Stimulated activated naive CD8-positive, alpha-beta T cell treated with anti-CD3 and anti-CD28 coated beads, Interleukin-15, amount 100 ng/mL, for 72 hours (primary cell): ENCODE measurements at regions not wholly inside any gene's neighbourhood (a gene's known extent, or its start where the extent isn't known, plus 50 kb on each side); places are given as distances from the start of the nearest gene placed in this dataset.

ENCODE experiments used
- ATAC-seq: fragments of 150-1000 bp; cut with Tn5 transposase; 2 replicates; pipeline ENCODE4 v1.10.0; 2021; ENCODE audit warnings: mild to moderate bottlenecking, moderate library complexity
- DNase-seq, 2 donors: peaks; one replicate each; pipeline ENCODE4 v3.0.0; 2021 to 2022
- H3K27ac Mint-ChIP-seq, 2 donors: one replicate each; pipeline ENCODE4 v1.8.0; 2022; ENCODE audit warnings: mild to moderate bottlenecking in 2 of 2, mixed read lengths in 2 of 2, moderate library complexity in 2 of 2
- H3K27me3 Mint-ChIP-seq: one replicate; pipeline ENCODE4 v1.8.0; 2022; ENCODE audit warnings: mixed read lengths
- H3K4me1 Mint-ChIP-seq: one replicate; pipeline ENCODE4 v1.8.0; 2022; ENCODE audit warnings: mild to moderate bottlenecking, mixed read lengths
- H3K4me3 Mint-ChIP-seq, 2 donors: one replicate each; pipeline ENCODE4 v1.8.0; 2022; ENCODE audit warnings: mild to moderate bottlenecking in 2 of 2, mixed read lengths in 2 of 2, moderate library complexity in 1 of 2
- H3K9me3 Mint-ChIP-seq, 2 donors: one replicate each; pipeline ENCODE4 v1.8.0; 2022; ENCODE audit warnings: mixed read lengths in 2 of 2

GRCh38 chr5:107779437-107779836, 108.7 kb upstream of the EFNA5 start:
- peaks cover 0 to 5% of the 10 kb centered on the region in 2 donors for H3K9me3 Mint-ChIP-seq
- H3K27ac Mint-ChIP-seq: no peak overlapping the region
- DNase-seq: no peak
- ATAC-seq: no peak
- no peak overlapping the region for H3K4me3 Mint-ChIP-seq
- H3K4me1 Mint-ChIP-seq: no peaks in the 10 kb centered on the region
- H3K27me3 Mint-ChIP-seq: peaks cover 8% of the 10 kb centered on the region

- Mint-ChIP-seq H3K4me1 (no peaks in the 10 kb centered on the region), H3K9me3 (peaks cover 0 to 5% of the 10 kb centered on the region in 2 donors), H3K4me3 (no peak overlapping the region), H3K27me3 (peaks cover 8% of the 10 kb centered on the region), H3K27ac (no peak overlapping the region)
- ATAC-seq (no peak), DNase-seq (no peak)
These were observed 107.9 kb upstream of the EFNA5 start for GRCh38 chr5:107778647-107779046.

- ATAC-seq (no peak), DNase-seq (no peak)
- H3K4me1 Mint-ChIP-seq: no peaks in the 10 kb centered on the region
- H3K4me3 Mint-ChIP-seq: no peak overlapping the region
- peaks cover 10% of the 10 kb centered on the region for H3K27me3 Mint-ChIP-seq
- H3K9me3 Mint-ChIP-seq: peaks cover 0 to 5% of the 10 kb centered on the region in 2 donors
- no peak overlapping the region for H3K27ac Mint-ChIP-seq
These were observed 106.4 kb upstream of the EFNA5 start for GRCh38 chr5:107776922-107777740.

- ATAC-seq: no peak
- no peak for DNase-seq
These were observed 105.8 kb upstream of the EFNA5 start for GRCh38 chr5:107776506-107776905.

GRCh38 chr5:107774316-107774715, 103.6 kb upstream of the EFNA5 start:
- Mint-ChIP-seq H3K4me1 (no peaks in the 10 kb centered on the region), H3K27me3 (peaks cover 33% of the 10 kb centered on the region), H3K9me3 (no peaks in the 10 kb centered on the region), H3K4me3 (no peak overlapping the region), H3K27ac (no peak overlapping the region)
- ATAC-seq (no peak), DNase-seq (no peak)

More at GRCh38 chr5:107776506-107776905, 105.8 kb upstream of the EFNA5 start:
- no peak overlapping the region for H3K27ac Mint-ChIP-seq
- H3K9me3 Mint-ChIP-seq: peaks cover 0 to 5% of the 10 kb centered on the region in 2 donors
- no peaks in the 10 kb centered on the region for H3K4me1 Mint-ChIP-seq
- H3K4me3 Mint-ChIP-seq: no peak overlapping the region
- H3K27me3 Mint-ChIP-seq: peaks cover 16% of the 10 kb centered on the region

GRCh38 chr5:107773479-107773878, 102.7 kb upstream of the EFNA5 start:
- H3K27ac Mint-ChIP-seq: no peak overlapping the region
- H3K4me1 Mint-ChIP-seq: no peaks in the 10 kb centered on the region
- ATAC-seq (no peak), DNase-seq (no peak)
- peaks cover 41% of the 10 kb centered on the region for H3K27me3 Mint-ChIP-seq
- no peaks in the 10 kb centered on the region for H3K9me3 Mint-ChIP-seq
- no peak overlapping the region for H3K4me3 Mint-ChIP-seq

GRCh38 chr5:107772418-107773310, 101.9 kb upstream of the EFNA5 start:
- peaks cover 43% of the 10 kb centered on the region for H3K27me3 Mint-ChIP-seq
- H3K4me1 Mint-ChIP-seq: no peaks in the 10 kb centered on the region
- H3K9me3 Mint-ChIP-seq: no peaks in the 10 kb centered on the region
- DNase-seq (no peak), ATAC-seq (no peak)
- no peak overlapping the region for H3K4me3 Mint-ChIP-seq
- H3K27ac Mint-ChIP-seq: no peak overlapping the region

GRCh38 chr5:107771926-107772325, 101.2 kb upstream of the EFNA5 start:
- no peaks in the 10 kb centered on the region for H3K4me1 Mint-ChIP-seq
- DNase-seq (no peak), ATAC-seq (no peak)
- peaks cover 43% of the 10 kb centered on the region for H3K27me3 Mint-ChIP-seq
- no peak overlapping the region for H3K27ac Mint-ChIP-seq
- H3K9me3 Mint-ChIP-seq: no peaks in the 10 kb centered on the region
- no peak overlapping the region for H3K4me3 Mint-ChIP-seq

GRCh38 chr5:107770051-107770450, 99.3 kb upstream of the EFNA5 start:
- Mint-ChIP-seq H3K4me1 (no peaks in the 10 kb centered on the region), H3K27me3 (peaks cover 43% of the 10 kb centered on the region), H3K27ac (no peak overlapping the region)

GRCh38 chr5:107769519-107769918, 98.8 kb upstream of the EFNA5 start:
- no peaks in the 10 kb centered on the region for H3K9me3 Mint-ChIP-seq
- H3K4me3 Mint-ChIP-seq: no peak overlapping the region
- H3K4me1 Mint-ChIP-seq: no peaks in the 10 kb centered on the region
- no peak overlapping the region for H3K27ac Mint-ChIP-seq
- peaks cover 43% of the 10 kb centered on the region for H3K27me3 Mint-ChIP-seq
- ATAC-seq (no peak), DNase-seq (no peak)

More at GRCh38 chr5:107770051-107770450, 99.3 kb upstream of the EFNA5 start:
- ATAC-seq (no peak), DNase-seq (no peak)
- Mint-ChIP-seq H3K9me3 (no peaks in the 10 kb centered on the region), H3K4me3 (no peak overlapping the region)

GRCh38 chr5:107766972-107767371, 96.2 kb upstream of the EFNA5 start:
- H3K27me3 Mint-ChIP-seq: peaks cover 31% of the 10 kb centered on the region

GRCh38 chr5:107766439-107766838, 95.7 kb upstream of the EFNA5 start:
- Mint-ChIP-seq H3K9me3 (no peaks in the 10 kb centered on the region), H3K27me3 (peaks cover 26% of the 10 kb centered on the region), H3K4me3 (no peak overlapping the region), H3K27ac (no peak overlapping the region), H3K4me1 (no peaks in the 10 kb centered on the region)
- no peak for DNase-seq
- ATAC-seq: no peak

More at GRCh38 chr5:107766972-107767371, 96.2 kb upstream of the EFNA5 start:
- no peaks in the 10 kb centered on the region for H3K4me1 Mint-ChIP-seq
- DNase-seq: no peak
- no peak overlapping the region for H3K27ac Mint-ChIP-seq
- H3K9me3 Mint-ChIP-seq: no peaks in the 10 kb centered on the region
- H3K4me3 Mint-ChIP-seq: no peak overlapping the region
- no peak for ATAC-seq

- H3K27me3 Mint-ChIP-seq: peaks cover 24% of the 10 kb centered on the region
- H3K27ac Mint-ChIP-seq: no peak overlapping the region
- ATAC-seq: no peak
- H3K4me3 Mint-ChIP-seq: no peak overlapping the region
- no peaks in the 10 kb centered on the region for H3K4me1 Mint-ChIP-seq
- H3K9me3 Mint-ChIP-seq: no peaks in the 10 kb centered on the region
- DNase-seq: no peak
These were observed 95.0 kb upstream of the EFNA5 start for GRCh38 chr5:107765805-107766063.

GRCh38 chr5:107764976-107765804, 94.5 kb upstream of the EFNA5 start:
- Mint-ChIP-seq H3K4me1 (no peaks in the 10 kb centered on the region), H3K27me3 (peaks cover 19% of the 10 kb centered on the region), H3K27ac (no peak overlapping the region)

GRCh38 chr5:107764282-107764681, 93.5 kb upstream of the EFNA5 start:
- Mint-ChIP-seq H3K27ac (no peak overlapping the region), H3K27me3 (peaks cover 10% of the 10 kb centered on the region), H3K4me1 (no peaks in the 10 kb centered on the region), H3K4me3 (no peak overlapping the region), H3K9me3 (no peaks in the 10 kb centered on the region)
- DNase-seq (no peak), ATAC-seq (no peak)

More at GRCh38 chr5:107764976-107765804, 94.5 kb upstream of the EFNA5 start:
- ATAC-seq (no peak), DNase-seq (no peak)
- Mint-ChIP-seq H3K4me3 (no peak overlapping the region), H3K9me3 (no peaks in the 10 kb centered on the region)
